HG02938 (cell line): ENCODE measurements at regions not wholly inside any gene's neighbourhood (a gene's known extent, or its start where the extent isn't known, plus 50 kb on each side); places are given as distances from the start of the nearest gene placed in this dataset.

Experiments
- ATAC-seq: cut with Tn5 transposase; IDR thresholded peaks from one replicate; pipeline ENCODE4 v1.9.1; 2021; ENCODE audit warnings: mild to moderate bottlenecking, moderate library complexity; ENCODE audit not compliant: unreplicated experiment

GRCh38 chrX:20397587-20397986, 130.9 kb upstream of the RPS6KA3 start:
- no peak for ATAC-seq

DNA sequence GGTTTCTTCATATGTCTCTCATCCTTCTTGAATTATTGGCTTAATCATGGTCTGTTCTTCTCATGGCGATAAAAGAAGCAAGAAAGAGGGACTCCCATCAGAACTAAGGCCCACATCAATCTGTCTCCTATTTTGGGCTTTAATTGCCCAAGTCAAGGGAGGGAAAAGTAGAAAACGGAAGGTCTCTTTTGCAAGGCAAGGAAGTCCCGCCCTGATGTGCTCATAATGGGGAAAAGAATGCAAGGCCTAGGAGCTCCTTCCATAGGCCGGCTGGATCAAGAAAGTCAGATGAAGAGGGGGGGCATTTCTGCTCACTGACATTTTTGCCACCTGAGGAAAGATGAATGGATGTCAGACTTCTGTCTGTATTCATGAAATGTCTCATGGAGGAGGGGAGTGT, 127.7 kb upstream of the RPS6KA3 start:
- ATAC-seq, result no peak

DNA sequence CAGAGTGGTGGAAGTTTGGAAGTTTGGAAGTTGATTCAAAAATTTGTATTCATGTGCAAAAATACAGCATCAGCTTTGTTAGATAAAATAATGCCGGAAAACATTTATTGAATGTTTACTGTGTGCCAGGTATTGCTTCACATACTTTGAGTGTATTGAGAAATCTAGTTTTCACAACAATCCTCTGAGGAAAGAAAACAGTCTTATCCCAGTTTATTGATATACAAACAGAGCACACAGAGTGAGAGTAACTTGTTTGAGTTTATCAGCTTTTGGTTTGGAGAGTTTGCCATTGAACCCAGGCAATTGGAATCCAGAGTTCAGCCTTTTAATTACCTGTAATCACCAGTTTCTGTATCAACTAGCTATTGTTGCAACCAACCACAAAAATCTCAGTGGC, 127.2 kb upstream of the RPS6KA3 start:
- no peak for ATAC-seq

GRCh38 chrX:20388594-20388993, 121.9 kb upstream of the RPS6KA3 start:
- ATAC-seq, result no peak

DNA sequence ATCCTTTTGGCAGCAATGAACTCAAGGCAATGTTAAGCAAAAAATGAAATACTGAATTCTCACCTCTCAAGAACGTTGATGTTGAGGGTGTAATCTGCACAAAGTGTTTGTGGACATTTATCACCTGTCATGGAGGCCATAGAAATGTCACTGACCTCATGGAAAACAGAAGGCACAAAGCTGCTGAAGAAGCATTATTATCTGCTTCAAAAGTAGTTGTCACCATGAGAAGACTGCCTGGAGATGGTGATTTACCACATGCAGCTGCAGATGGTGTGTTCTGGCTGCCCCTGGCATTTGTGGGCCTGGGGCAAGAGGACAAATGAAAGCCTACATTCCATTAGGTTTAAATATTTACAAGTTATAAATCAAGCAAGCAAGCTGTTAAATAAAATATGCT, 116.8 kb upstream of the RPS6KA3 start:
- no peak for ATAC-seq

- ATAC-seq, result peak; percentile 58
These were observed 116.0 kb upstream of the RPS6KA3 start for GRCh38 chrX:20382518-20383297.

- no peak for ATAC-seq
These were observed 115.4 kb upstream of the RPS6KA3 start for GRCh38 chrX:20382082-20382481.

DNA sequence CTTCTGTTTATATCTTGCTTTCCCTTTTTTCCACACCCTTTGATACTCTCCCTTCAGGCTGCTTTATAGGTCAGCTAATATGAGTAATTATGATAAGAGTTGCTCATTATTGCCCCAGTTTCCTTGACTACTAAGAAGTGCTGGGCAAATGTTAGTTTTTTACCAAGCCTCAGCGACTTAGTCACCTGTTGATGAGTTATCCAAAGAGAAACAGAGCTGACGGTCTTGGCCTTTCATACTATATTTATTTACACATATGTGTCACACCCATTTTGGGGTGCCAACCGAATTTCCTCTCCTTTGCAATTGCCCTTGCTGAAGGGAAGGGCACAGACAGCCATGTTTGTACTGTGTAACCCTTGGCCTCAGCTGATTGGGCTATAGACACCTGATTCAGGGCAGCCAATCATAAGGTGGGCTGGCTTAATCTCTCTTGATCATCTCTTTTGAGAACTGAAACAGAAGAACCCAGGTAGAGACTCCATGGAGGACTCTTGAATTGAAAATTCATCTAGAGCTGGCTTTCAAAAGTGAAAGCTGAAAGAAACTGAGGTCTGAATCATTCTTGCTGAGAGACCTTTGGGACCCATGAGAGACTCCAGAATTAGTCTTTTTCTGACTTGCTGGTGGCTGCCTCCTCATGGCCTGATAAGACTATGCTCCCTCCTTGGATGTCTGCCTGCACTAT, 111.7 kb upstream of the RPS6KA3 start:
- ATAC-seq, result peak; percentile 57

DNA sequence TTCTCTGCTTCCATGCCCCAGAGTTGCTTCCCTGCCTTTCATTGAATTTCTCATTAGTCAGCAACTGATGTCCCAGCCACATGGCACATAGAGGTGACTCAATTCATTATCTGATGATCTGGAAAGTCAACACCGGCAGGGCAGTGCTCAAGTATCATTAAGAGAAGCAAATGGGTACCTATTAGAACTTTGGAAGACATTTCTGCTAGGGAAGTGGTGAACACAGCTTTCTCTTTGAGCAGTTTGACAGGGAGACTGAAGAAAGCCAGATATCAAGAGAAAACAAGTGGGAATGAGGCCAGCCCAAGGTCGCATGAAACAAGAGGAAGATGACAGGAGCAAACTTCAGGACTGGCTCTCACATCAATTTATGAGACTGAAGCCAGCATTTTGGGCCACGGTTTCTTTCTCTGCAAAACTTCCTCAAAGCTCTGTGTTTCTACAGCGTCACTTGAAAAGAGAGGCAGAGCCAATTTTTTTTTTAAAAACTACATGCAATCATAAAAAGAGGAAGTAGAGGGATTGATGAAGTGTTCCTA, 108.3 kb upstream of the RPS6KA3 start:
- ATAC-seq, result no peak

DNA sequence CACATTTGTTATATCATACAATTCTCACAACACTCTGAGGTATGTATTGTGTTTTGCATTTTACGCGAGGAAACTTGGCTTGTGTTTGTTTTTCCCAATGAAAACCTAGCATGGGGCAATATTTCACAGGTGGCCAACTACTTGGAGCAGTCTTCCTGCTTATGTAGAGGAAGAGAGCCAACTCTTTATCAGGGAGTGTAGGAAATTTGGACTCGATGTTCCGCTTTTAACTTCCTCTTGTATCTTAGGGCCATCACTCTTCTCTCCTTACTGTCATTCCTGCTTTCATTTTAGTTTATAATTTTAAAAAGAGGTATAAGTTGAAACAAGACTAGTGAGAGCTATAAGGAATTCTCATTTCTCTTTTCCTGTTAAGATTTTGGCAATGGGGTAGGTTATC, 107.7 kb upstream of the RPS6KA3 start:
- ATAC-seq, result no peak

GRCh38 chrX:20373063-20373462, 106.4 kb upstream of the RPS6KA3 start:
- ATAC-seq, result no peak

DNA sequence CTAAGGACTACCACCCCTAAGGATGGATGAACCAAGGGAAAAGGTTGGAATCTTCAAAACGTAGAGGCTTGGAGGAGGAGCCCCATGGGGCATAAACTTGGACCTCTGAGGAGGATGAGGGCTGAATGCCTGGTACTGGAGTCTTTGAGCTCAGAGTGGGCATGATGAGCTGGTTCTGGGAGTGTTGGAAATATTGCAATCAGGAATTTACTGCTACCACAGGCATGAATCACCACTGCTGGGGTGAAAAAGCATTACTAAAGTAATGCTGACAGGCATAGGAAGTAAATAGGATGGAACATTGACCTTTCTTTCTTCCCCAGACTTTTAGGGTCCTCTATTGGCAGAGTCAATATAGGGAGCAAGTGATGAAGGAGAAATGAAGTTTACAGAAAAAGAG, 105.8 kb upstream of the RPS6KA3 start:
- no peak for ATAC-seq

- ATAC-seq, result no peak
These were observed 102.8 kb upstream of the RPS6KA3 start for GRCh38 chrX:20369468-20369867.

GRCh38 chrX:20364238-20364637, 97.5 kb upstream of the RPS6KA3 start:
- no peak for ATAC-seq

DNA sequence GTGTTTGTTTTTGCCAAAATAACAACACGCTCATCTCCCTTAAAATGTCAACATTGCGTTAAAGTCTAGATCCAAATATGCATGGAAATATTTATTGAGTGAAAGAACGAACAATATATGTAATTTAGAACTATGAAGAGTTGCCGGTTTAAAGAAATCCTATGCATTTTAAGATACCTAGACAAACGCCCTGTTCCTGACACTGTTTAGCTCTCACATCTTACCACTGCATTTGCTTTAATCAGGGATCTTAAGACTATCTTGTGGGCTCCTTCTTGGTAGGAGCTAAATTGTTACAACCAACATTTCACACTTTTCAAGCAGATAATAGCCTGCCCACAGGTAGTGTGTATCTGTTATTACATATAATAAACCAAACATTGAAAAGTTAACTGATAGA, 96.6 kb upstream of the RPS6KA3 start:
- no peak for ATAC-seq

DNA sequence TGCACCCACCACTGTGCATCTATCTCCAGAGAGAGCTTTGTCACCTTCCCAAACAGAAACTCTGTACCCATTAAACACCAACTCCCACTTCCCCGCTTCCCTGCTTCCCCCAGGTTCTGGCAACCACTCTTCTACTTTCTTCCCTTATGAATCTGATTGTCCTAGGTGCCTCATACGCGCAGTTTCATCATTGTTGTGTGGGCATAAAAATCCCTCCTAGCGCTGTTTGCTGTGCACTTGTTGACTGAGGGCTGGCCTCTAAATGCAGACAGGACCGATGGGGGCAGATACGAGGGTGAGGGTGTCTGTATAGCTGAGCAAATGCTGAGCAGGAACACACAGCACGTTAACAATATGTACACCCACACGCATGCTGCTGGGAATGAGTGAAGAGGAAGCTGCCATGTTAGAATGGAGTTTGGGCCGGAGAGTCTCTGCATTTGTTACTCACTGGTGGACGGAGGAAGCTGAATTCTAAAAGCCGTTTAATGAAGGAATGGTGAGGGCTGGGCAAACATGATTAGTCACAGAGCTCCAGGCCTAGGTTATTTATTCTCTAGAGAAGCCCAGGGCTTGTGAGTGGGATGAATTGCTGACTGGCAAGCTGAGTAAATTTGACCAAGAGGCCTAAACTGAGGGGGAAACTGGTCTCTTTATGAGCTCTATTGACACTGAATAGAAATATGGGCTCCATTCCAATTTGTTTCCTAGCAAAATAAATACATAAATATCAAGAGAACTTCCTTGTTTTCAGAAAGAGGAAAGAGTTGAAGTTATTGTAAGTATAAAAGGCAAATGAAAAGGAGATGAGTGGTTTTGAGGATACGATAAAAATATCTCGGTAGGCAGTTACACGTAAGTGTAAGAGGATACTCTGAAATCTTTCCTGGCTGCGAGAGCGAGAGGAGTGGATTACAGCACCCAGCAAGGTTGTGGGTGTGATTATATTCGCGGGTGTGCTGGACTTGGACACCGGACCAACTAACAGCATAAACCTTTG, 95.9 kb upstream of the RPS6KA3 start:
- no peak for ATAC-seq

DNA sequence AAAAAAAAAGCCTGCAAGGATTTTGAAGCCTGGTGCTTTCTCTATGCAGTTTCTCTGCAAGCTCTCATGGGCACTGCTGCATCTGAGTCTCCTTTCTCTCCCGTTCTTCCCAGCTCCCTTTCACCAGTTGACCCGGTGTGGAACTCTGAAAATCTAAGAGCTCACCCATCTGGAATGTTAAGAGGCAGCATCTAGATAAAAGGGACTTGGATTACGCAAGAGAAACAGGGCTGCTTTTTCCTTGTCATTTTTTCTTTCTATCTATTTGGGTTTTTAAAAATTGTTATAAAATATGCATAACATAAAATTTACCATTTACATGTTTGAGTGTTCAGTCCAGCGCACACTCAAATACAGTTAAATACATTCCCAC, 95.2 kb upstream of the RPS6KA3 start:
- ATAC-seq, result no peak

DNA sequence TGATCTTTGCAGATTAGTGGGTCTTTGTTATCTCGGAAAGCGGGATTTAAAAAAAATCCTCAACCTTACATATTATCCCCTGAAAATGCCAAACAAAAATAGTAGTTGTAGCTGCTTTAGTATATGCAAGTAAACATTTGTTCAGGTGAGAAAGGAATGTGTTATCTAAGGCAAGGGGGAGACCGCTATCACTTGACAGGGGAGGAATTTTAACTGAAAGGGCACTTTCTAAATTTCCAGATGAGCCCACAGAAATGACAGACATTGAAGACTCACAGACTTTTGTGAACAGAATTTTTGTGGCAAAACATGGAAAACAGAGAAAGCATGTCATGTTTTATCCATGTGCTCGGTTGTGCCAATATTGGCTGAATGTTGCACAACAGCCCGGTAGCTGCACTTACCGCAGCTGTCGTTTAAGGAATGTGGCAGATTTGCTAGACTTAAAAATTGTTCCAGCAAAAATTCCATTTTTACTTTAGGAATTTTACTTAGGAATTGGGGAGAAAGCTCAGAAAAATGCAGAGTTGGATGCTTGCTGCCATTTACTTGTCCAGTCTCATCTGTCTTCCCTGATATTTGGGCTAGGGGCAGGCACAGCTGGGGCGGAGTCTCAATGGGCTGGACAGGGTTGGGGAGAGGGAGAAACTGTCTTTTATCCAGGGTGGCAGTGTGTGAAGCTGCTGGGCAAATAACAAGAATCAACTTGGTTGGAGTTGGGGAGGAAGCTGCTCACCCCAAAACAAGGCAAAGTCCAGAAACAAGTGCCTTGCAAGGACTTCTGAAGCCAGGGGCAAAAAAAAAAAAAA, 94.6 kb upstream of the RPS6KA3 start:
- ATAC-seq, result no peak

GRCh38 chrX:20355187-20355586, 88.5 kb upstream of the RPS6KA3 start:
- no peak for ATAC-seq

- ATAC-seq, result no peak
These were observed 87.8 kb upstream of the RPS6KA3 start for GRCh38 chrX:20354505-20354904.
